Left colon (tissue), 2 donors: ENCODE measurements at regions not wholly inside any gene's neighbourhood (a gene's known extent, or its start where the extent isn't known, plus 50 kb on each side); places are given as distances from the start of the nearest gene placed in this dataset.

Source experiments
- ATAC-seq: fragments of 200-7000 bp; cut with Tn5 transposase; one replicate; pipeline ENCODE4 v1.9.1; 2020; ENCODE audit warnings: mild to moderate bottlenecking, moderate library complexity
- DNase-seq, 2 donors: peaks; one replicate each; pipeline ENCODE4 v3.0.0-alpha.2; 2020
- intact Hi-C, 2 donors: fragments of 100-400 bp; cut with DNase I in 1 of 2; cut with micrococcal nuclease in 1 of 2; formaldehyde crosslinking; loops; one replicate each; pipeline versions ENCODE4 v1.11.2 to v1.14.0; 2022; cut with DNase I, micrococcal nuclease
- donor health status: DM: no; HTN: no; CAD: no.
- donor health status: DM: yes; HTN: yes; CAD: no.

DNA sequence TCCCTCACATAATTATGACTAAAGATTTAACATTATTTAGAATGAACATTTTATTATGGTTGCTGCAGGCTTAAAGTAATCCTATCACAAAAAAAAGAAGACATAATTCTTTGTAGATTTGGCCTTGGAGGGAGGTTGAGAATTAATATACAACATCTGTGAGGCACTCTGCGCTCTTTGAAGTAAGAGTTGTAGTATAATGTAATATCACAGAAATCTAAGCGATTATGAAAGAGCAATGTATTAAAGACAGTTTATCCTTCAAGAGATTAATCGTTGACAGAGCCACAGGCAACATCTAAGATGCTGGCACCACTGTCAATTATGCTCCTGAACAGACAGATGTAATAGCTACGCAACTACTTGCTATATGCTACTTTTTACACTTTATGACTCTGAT lies 946.8 kb downstream of the GRIK2 start:
- ATAC-seq (no peak), DNase-seq (no peak)
- intact Hi-C loops = no loop called here

- DNase-seq = no peak
- no peak for ATAC-seq
- intact Hi-C loops = no loop called here
Observed at GRCh38 chr6:102333736-102334135, 940.2 kb downstream of the GRIK2 start.

DNA sequence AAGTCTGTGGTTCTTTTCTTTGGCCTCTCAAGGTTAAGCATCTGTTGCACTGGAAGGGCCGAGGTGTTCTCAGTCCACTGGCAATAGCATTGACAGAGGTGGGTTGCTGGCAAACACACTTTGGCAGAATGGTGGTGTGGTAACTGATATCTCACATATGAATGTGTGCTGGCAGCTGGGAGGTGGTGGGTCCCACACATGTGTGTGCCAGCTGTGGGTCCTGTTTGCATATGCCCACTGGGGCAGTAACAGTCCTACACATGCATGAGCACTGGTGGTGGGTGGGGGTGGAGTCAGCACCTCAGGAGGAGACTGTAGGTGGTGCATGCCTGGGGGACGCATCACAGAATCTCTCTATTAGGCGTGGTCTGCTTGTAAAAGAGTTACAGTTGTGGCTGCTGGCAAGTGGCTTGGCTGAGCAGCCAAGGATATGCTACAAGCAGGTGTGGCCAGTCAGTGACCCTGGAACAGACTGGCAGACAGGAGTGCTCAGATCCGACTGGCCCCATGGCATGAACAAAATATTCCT lies 934.3 kb downstream of the GRIK2 start:
- intact Hi-C loops = no loop called here
- ATAC-seq (no peak), DNase-seq (no peak)

- ATAC-seq = no peak
- intact Hi-C loops = no loop called here
- no peak for DNase-seq
Observed at GRCh38 chr6:102313699-102314098, 920.2 kb downstream of the GRIK2 start.

- no peak for ATAC-seq
Observed at GRCh38 chr6:102309700-102310099, 916.2 kb downstream of the GRIK2 start.

DNA sequence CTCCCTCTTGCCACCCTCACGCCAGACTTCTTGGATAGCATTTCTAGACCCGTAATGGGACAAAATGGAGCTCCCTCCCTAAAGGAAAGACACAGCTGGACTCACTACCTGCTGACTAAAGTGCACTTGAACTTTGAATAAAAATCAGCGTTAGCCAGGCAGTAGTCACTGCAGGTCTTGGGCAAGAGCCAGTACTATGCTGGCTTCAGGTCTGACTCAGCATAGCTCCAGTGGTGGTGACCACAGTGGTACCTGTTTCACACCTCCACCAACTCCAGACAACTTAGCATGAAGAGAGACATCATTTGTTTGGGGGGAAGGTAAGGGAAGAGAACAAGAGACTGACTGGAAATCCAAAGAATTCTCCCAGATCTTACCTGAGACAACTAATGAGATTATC lies 906.8 kb downstream of the GRIK2 start:
- intact Hi-C loops = no loop called here
- ATAC-seq (no peak), DNase-seq (no peak)

More at GRCh38 chr6:102309700-102310099, 916.2 kb downstream of the GRIK2 start:
- intact Hi-C loops = no loop called here
- no peak for DNase-seq

DNA sequence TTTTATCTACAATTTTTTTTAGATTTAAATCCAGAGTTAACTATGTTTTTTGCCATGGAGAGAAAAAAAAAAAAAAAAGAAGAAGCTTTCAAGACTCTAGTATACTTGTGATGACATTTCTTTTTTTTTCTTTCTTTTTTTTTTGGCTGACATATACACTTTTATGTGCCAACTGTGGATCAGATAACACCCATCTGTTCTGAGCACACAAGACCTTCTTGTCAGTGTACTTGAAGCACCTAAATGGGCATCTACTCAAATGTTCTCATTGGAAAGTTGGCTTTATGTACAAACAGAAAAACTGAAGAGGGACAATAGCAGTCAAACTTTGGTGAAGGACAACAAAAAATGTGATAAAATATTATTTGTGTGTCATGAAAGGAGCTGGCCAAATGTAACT lies 904.5 kb downstream of the GRIK2 start:
- ATAC-seq = no peak
- intact Hi-C loops = no loop called here
- DNase-seq = no peak
